ENCODE measurements at regions not wholly inside any gene's neighbourhood (a gene's known extent, or its start where the extent isn't known, plus 50 kb on each side); places are given as distances from the start of the nearest gene placed in this dataset.

DNA sequence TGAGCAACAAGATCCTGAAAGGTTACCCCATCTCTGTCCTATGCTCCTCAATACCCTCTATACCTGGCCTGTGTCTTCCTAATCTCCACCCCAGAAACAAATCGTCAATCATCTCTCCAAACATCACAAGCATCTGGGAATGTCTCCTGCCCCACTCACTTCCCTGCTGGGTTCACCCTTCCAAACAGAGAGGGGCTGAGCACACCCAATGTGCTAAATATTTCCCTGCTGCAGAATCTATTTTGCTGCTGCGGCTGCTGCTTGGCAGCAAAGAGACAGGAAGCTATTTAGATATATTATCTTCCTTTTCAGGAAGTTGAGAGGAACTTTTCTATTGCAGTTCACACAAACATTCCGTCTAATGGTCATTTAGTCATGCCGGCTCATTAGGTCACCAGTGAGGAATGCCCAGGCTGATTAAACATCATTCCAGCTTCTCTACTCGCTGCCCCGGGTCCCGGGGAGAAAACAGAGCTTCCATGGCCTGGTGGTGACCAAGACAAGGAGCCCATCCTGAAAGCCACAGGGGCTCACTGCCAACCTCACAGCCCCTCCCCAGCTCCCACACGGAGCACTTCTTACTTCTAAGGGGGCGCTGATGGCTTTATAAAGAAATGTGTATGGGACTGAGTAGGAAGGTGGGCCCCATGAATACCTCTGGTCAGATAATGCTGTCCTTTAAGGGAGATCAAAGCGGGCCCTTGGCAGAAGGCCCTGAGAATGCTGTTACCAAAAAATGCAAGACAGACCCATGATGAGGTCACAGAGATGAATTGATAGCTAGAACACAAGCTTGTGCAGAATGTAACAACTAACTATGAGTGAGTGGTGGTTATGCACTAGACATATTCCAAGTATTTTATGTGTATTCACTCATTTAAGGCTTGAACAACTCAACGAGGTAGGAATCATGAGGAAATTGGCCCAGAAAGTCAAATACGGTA lies 218.3 kb downstream of the SOX9 start:
- peaks cover 27% of the 10 kb centered on the region for H3K4me1 ChIP-seq
- no peaks in the 10 kb centered on the region for H3K27me3 ChIP-seq
- no peak for TF ChIP-seq CTCF (IDR thresholded peaks at IDR 0.05; ENCODE audit: low read depth, low read length)
- H3K4me3 ChIP-seq (ENCODE audit: low read depth, low read length), result no peak overlapping the region
- peak; percentile 25 for DNase-seq
- H3K9me3 ChIP-seq, result no peaks in the 10 kb centered on the region
- H3K36me3 ChIP-seq, result no peaks in the 10 kb centered on the region

DNA sequence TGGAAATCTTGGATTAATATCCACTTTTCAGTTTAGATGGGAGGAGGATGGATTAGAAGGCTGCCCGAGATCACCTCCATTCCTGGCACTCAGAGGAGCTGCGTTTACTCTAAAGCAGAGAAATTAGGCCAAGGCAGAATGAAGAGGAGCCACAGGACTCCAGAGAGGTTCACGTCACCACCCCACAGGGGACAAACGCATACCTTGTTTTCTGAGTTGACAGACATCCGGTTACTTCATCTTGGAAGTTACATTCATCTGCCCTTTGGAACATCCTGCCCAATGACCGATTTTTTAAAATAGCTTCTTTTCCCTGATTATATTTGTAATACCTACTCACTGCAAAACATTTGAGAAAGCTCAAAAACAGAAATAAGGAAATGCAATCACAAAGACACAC lies 220.0 kb downstream of the SOX9 start:
- Histone ChIP-seq H3K9me3 (no peaks in the 10 kb centered on the region), H3K4me3 (ENCODE audit: low read depth, low read length) (no peak overlapping the region), H3K27me3 (no peaks in the 10 kb centered on the region), H3K36me3 (no peaks in the 10 kb centered on the region), H3K4me1 (peaks cover 25% of the 10 kb centered on the region)
- DNase-seq, result no peak
- no peak for TF ChIP-seq CTCF (IDR thresholded peaks at IDR 0.05; ENCODE audit: low read depth, low read length)

- H3K4me3 ChIP-seq (ENCODE audit: low read depth, low read length), result no peak overlapping the region
- no peaks in the 10 kb centered on the region for H3K27me3 ChIP-seq
- DNase-seq, result no peak
- no peak for TF ChIP-seq CTCF (IDR thresholded peaks at IDR 0.05; ENCODE audit: low read depth, low read length)
- peaks cover 18% of the 10 kb centered on the region for H3K4me1 ChIP-seq
- no peaks in the 10 kb centered on the region for H3K36me3 ChIP-seq
- H3K9me3 ChIP-seq, result no peaks in the 10 kb centered on the region
Observed at GRCh38 chr17:72342061-72342460, 221.2 kb downstream of the SOX9 start.

GRCh38 chr17:72342627-72343527 lies 222.1 kb downstream of the SOX9 start:
- H3K4me1 ChIP-seq, result peaks cover 18% of the 10 kb centered on the region

GRCh38 chr17:72343911-72344310 lies 223.1 kb downstream of the SOX9 start:
- Histone ChIP-seq H3K4me1 (peaks cover 12% of the 10 kb centered on the region), H3K36me3 (no peaks in the 10 kb centered on the region), H3K27me3 (no peaks in the 10 kb centered on the region), H3K9me3 (no peaks in the 10 kb centered on the region), H3K4me3 (ENCODE audit: low read depth, low read length) (no peak overlapping the region)
- no peak for TF ChIP-seq CTCF (IDR thresholded peaks at IDR 0.05; ENCODE audit: low read depth, low read length)
- no peak for DNase-seq

More at GRCh38 chr17:72342627-72343527, 222.1 kb downstream of the SOX9 start:
- Histone ChIP-seq H3K27me3 (no peaks in the 10 kb centered on the region), H3K4me3 (ENCODE audit: low read depth, low read length) (no peak overlapping the region; the same call in 1 of the 2 replicates), H3K9me3 (no peaks in the 10 kb centered on the region), H3K36me3 (no peaks in the 10 kb centered on the region)
- no peak for TF ChIP-seq CTCF (IDR thresholded peaks at IDR 0.05; ENCODE audit: low read depth, low read length)
- DNase-seq, result peak; percentile 40

Data from BE2C (cell line).